ENCODE measurements at regions not wholly inside any gene's neighbourhood (a gene's known extent, or its start where the extent isn't known, plus 50 kb on each side); places are given as distances from the start of the nearest gene placed in this dataset.

GRCh38 chr11:95432714-95433503 lies 201.9 kb upstream of the SESN3 start:
- TF ChIP-seq, protein P1, sequence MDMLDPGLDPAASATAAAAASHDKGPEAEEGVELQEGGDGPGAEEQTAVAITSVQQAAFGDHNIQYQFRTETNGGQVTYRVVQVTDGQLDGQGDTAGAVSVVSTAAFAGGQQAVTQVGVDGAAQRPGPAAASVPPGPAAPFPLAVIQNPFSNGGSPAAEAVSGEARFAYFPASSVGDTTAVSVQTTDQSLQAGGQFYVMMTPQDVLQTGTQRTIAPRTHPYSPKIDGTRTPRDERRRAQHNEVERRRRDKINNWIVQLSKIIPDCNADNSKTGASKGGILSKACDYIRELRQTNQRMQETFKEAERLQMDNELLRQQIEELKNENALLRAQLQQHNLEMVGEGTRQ (IDR thresholded peaks at IDR 0.05; ENCODE audit: borderline replicate concordance, low read depth, low read length), result no peak
- TF ChIP-seq, protein P2, sequence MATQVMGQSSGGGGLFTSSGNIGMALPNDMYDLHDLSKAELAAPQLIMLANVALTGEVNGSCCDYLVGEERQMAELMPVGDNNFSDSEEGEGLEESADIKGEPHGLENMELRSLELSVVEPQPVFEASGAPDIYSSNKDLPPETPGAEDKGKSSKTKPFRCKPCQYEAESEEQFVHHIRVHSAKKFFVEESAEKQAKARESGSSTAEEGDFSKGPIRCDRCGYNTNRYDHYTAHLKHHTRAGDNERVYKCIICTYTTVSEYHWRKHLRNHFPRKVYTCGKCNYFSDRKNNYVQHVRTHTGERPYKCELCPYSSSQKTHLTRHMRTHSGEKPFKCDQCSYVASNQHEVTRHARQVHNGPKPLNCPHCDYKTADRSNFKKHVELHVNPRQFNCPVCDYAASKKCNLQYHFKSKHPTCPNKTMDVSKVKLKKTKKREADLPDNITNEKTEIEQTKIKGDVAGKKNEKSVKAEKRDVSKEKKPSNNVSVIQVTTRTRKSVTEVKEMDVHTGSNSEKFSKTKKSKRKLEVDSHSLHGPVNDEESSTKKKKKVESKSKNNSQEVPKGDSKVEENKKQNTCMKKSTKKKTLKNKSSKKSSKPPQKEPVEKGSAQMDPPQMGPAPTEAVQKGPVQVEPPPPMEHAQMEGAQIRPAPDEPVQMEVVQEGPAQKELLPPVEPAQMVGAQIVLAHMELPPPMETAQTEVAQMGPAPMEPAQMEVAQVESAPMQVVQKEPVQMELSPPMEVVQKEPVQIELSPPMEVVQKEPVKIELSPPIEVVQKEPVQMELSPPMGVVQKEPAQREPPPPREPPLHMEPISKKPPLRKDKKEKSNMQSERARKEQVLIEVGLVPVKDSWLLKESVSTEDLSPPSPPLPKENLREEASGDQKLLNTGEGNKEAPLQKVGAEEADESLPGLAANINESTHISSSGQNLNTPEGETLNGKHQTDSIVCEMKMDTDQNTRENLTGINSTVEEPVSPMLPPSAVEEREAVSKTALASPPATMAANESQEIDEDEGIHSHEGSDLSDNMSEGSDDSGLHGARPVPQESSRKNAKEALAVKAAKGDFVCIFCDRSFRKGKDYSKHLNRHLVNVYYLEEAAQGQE (IDR thresholded peaks at IDR 0.05; ENCODE audit: low read depth, low read length), result no peak
